ENCODE measurements at regions not wholly inside any gene's neighbourhood (a gene's known extent, or its start where the extent isn't known, plus 50 kb on each side); places are given as distances from the start of the nearest gene placed in this dataset.

- Histone ChIP-seq H4K20me1 (ENCODE audit: control insufficient read depth, insufficient read depth, low read length, poor library complexity, severe bottlenecking) (no peaks in the 10 kb centered on the region), H3K4me2 (replicated peaks; ENCODE audit: low read depth, low read length, poor library complexity, severe bottlenecking) (no peak overlapping the region), H3K36me3 (replicated peaks in 1 of 2; ENCODE audit: control extremely low read depth in 1 of 2, control insufficient read depth in 1 of 2, extremely low read depth in 1 of 2, insufficient read depth in 2 of 2, low read length in 1 of 2) (no peaks in the 10 kb centered on the region), H3K4me3 (ENCODE audit: control extremely low read depth in 1 of 5, extremely low read depth in 1 of 5, insufficient read depth in 1 of 5, low read depth in 2 of 5, low read length in 4 of 5) (no peak overlapping the region), H3K9me3 (ENCODE audit: control extremely low read depth in 1 of 3, control insufficient read depth in 2 of 3, insufficient read depth in 1 of 3, low read length in 2 of 3) (peaks cover 0 to 8% (median 0%) of the 10 kb centered on the region in 3 donors), H3K4me1 (ENCODE audit: control insufficient read depth in 2 of 2, insufficient read depth in 2 of 2, low read length in 2 of 2) (no peaks in the 10 kb centered on the region), H2AFZ (ENCODE audit: insufficient read depth, low read depth, low read length, poor library complexity, severe bottlenecking) (no peak overlapping the region), H3K27ac (ENCODE audit: low read length in 2 of 2) (no peak overlapping the region), H3K9ac (ENCODE audit: low read length) (no peak overlapping the region), H3K79me2 (ENCODE audit: control insufficient read depth, insufficient read depth, low read length) (no peaks in the 10 kb centered on the region), H3K27me3 (replicated peaks in 1 of 4; ENCODE audit: control extremely low read depth in 1 of 4, control insufficient read depth in 3 of 4, insufficient read depth in 4 of 4, low read length in 3 of 4) (peaks cover 0 to 5% (median 4%) of the 10 kb centered on the region in 4 experiments)
- ATAC-seq (ENCODE audit: low read depth), result no peak
- DNase-seq, result no peak
- Mint-ChIP-seq H3K4me1 (no peaks in the 10 kb centered on the region), H3K4me3 (no peak overlapping the region), H3K27ac (no peak overlapping the region), H3K9me3 (ENCODE audit: insufficient read depth) (peaks cover 3% of the 10 kb centered on the region), H3K27me3 (peaks cover 34% of the 10 kb centered on the region)
- intact Hi-C loops (cut with micrococcal nuclease), result no loop called here
- ChIA-PET CTCF (no interaction called here), POLR2A (no interaction called here)
- no CpG with 5 or more reads among the region's 2 CpGs for WGBS (ENCODE audit: insufficient coverage)
- TF ChIP-seq CTCF (IDR thresholded peaks at IDR 0.05) (no peak), EZH2 (IDR thresholded peaks at IDR 0.05; ENCODE audit: borderline replicate concordance, insufficient read depth, low read depth, low read length, poor library complexity, severe bottlenecking) (no peak)
Measured at GRCh38 chr7:24492576-24492975, 80.7 kb upstream of the PALS2 start.

GRCh38 chr7:24494832-24495231 lies 78.4 kb upstream of the PALS2 start:
- Histone ChIP-seq H3K27me3 (replicated peaks in 1 of 4; ENCODE audit: control extremely low read depth in 1 of 4, control insufficient read depth in 3 of 4, insufficient read depth in 4 of 4, low read length in 3 of 4) (peaks cover 0 to 5% (median 2%) of the 10 kb centered on the region in 4 experiments), H3K36me3 (replicated peaks in 1 of 2; ENCODE audit: control extremely low read depth in 1 of 2, control insufficient read depth in 1 of 2, extremely low read depth in 1 of 2, insufficient read depth in 2 of 2, low read length in 1 of 2) (no peaks in the 10 kb centered on the region), H2AFZ (ENCODE audit: insufficient read depth, low read depth, low read length, poor library complexity, severe bottlenecking) (no peak overlapping the region), H3K4me3 (ENCODE audit: control extremely low read depth in 1 of 5, extremely low read depth in 1 of 5, insufficient read depth in 1 of 5, low read depth in 2 of 5, low read length in 4 of 5) (no peak overlapping the region), H3K4me1 (ENCODE audit: control insufficient read depth in 2 of 2, insufficient read depth in 2 of 2, low read length in 2 of 2) (no peaks in the 10 kb centered on the region), H3K79me2 (ENCODE audit: control insufficient read depth, insufficient read depth, low read length) (no peaks in the 10 kb centered on the region), H3K27ac (ENCODE audit: low read length in 2 of 2) (no peak overlapping the region), H3K9ac (ENCODE audit: low read length) (no peak overlapping the region), H3K9me3 (ENCODE audit: control extremely low read depth in 1 of 3, control insufficient read depth in 2 of 3, insufficient read depth in 1 of 3, low read length in 2 of 3) (peaks cover 0 to 8% (median 0%) of the 10 kb centered on the region in 3 donors), H4K20me1 (ENCODE audit: control insufficient read depth, insufficient read depth, low read length, poor library complexity, severe bottlenecking) (no peaks in the 10 kb centered on the region), H3K4me2 (replicated peaks; ENCODE audit: low read depth, low read length, poor library complexity, severe bottlenecking) (no peak overlapping the region)
- DNase-seq (no peak), ATAC-seq (ENCODE audit: low read depth) (no peak)
- intact Hi-C loops (cut with micrococcal nuclease), result no loop called here
- H3K4me3 Mint-ChIP-seq, result no peak overlapping the region
- no peak for TF ChIP-seq EZH2 (IDR thresholded peaks at IDR 0.05; ENCODE audit: borderline replicate concordance, insufficient read depth, low read depth, low read length, poor library complexity, severe bottlenecking)
- TF ChIP-seq CTCF (IDR thresholded peaks at IDR 0.05), result no peak
- peaks cover 3% of the 10 kb centered on the region for H3K9me3 Mint-ChIP-seq (ENCODE audit: insufficient read depth)
- WGBS (ENCODE audit: insufficient coverage), result 100% methylated on average over 4 of the region's 4 CpGs
- H3K27ac Mint-ChIP-seq, result no peak overlapping the region
- ChIA-PET CTCF (no interaction called here), POLR2A (no interaction called here)
- no peaks in the 10 kb centered on the region for H3K4me1 Mint-ChIP-seq
- peaks cover 33% of the 10 kb centered on the region for H3K27me3 Mint-ChIP-seq

Measured in B cell (primary cell).